ENCODE measurements at regions not wholly inside any gene's neighbourhood (a gene's known extent, or its start where the extent isn't known, plus 50 kb on each side); places are given as distances from the start of the nearest gene placed in this dataset.

DNA sequence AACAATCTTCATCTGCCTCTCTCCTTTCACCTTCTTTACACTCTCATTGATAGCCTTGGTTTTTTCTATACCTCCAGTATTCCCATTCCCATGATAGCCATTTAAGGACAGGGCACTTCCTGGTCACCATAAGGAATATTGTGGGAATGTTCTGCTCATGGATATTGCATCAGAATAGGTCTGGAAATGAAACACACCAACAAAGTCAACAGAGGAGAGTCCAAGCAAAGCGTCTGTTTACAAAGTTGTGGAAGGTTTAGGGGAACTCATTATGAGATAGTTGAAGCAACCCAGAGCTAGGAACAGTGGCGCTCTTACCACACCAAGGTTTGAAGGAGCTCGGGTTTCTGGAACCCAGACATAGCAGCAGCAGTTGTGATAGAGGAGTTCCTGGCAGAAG, 150.3 kb upstream of the TNP1 start:
- intact Hi-C loops (cut with DNase I; ENCODE audit: low total_unique reads), result no loop called here

GRCh38 chr2:217008794-217009193, 148.9 kb upstream of the TNP1 start:
- H3K4me1 ChIP-seq, result peaks cover 0 to 7% (median 0%) of the 10 kb centered on the region in 4 donors
- 45 to 74% (median 49%) methylated on average over 2 of the region's 2 CpGs for WGBS, 5 donors
- TF ChIP-seq POLR2AphosphoS5 (IDR thresholded peaks at IDR 0.05) (no peak), EP300 (IDR thresholded peaks at IDR 0.05) (no peak), POLR2A (IDR thresholded peaks at IDR 0.05) (no peak)
- TF ChIP-seq, protein P1, sequence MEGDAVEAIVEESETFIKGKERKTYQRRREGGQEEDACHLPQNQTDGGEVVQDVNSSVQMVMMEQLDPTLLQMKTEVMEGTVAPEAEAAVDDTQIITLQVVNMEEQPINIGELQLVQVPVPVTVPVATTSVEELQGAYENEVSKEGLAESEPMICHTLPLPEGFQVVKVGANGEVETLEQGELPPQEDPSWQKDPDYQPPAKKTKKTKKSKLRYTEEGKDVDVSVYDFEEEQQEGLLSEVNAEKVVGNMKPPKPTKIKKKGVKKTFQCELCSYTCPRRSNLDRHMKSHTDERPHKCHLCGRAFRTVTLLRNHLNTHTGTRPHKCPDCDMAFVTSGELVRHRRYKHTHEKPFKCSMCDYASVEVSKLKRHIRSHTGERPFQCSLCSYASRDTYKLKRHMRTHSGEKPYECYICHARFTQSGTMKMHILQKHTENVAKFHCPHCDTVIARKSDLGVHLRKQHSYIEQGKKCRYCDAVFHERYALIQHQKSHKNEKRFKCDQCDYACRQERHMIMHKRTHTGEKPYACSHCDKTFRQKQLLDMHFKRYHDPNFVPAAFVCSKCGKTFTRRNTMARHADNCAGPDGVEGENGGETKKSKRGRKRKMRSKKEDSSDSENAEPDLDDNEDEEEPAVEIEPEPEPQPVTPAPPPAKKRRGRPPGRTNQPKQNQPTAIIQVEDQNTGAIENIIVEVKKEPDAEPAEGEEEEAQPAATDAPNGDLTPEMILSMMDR (IDR thresholded peaks at IDR 0.05), result no peak

More for the DNA sequence above, 150.3 kb upstream of the TNP1 start:
- no peaks in the 10 kb centered on the region for H3K36me3 ChIP-seq
- H3K4me1 ChIP-seq, result peaks cover 0 to 7% (median 0%) of the 10 kb centered on the region in 4 donors
- no peak for TF ChIP-seq POLR2A (IDR thresholded peaks at IDR 0.05)
- peak in 1 of 3 donors; percentile 31 for TF ChIP-seq POLR2AphosphoS5 (IDR thresholded peaks at IDR 0.05)
- TF ChIP-seq, protein P1 (IDR thresholded peaks at IDR 0.05), result no peak
- TF ChIP-seq EP300 (IDR thresholded peaks at IDR 0.05), result no peak
- DNase-seq, result no peak
- H3K4me3 ChIP-seq, result no peak overlapping the region
- H3K27ac ChIP-seq, result no peak overlapping the region
- no peaks in the 10 kb centered on the region for H3K27me3 ChIP-seq
- 59 to 82% (median 69%) methylated on average over 3 of the region's 3 CpGs for WGBS, 5 donors
- H3K9me3 ChIP-seq, result no peaks in the 10 kb centered on the region

GRCh38 chr2:217006217-217006616, 146.4 kb upstream of the TNP1 start:
- Histone ChIP-seq H3K36me3 (no peaks in the 10 kb centered on the region), H3K27me3 (no peaks in the 10 kb centered on the region), H3K4me3 (no peak overlapping the region), H3K9me3 (no peaks in the 10 kb centered on the region), H3K4me1 (peaks cover 0 to 7% (median 0%) of the 10 kb centered on the region in 4 donors), H3K27ac (no peak overlapping the region)
- intact Hi-C loops (cut with DNase I; ENCODE audit: low total_unique reads), result no loop called here
- DNase-seq, result no peak
- 55 to 76% (median 69%) methylated on average over 3 of the region's 3 CpGs for WGBS, 5 donors
- TF ChIP-seq EP300 (IDR thresholded peaks at IDR 0.05) (no peak), POLR2A (IDR thresholded peaks at IDR 0.05) (no peak), POLR2AphosphoS5 (IDR thresholded peaks at IDR 0.05) (no peak)
- TF ChIP-seq, protein P1 (IDR thresholded peaks at IDR 0.05), result no peak

More at GRCh38 chr2:217008794-217009193, 148.9 kb upstream of the TNP1 start:
- Histone ChIP-seq H3K27ac (no peak overlapping the region), H3K27me3 (no peaks in the 10 kb centered on the region), H3K9me3 (no peaks in the 10 kb centered on the region), H3K36me3 (no peaks in the 10 kb centered on the region), H3K4me3 (no peak overlapping the region)
- intact Hi-C loops (cut with DNase I; ENCODE audit: low total_unique reads), result no loop called here
- DNase-seq, result peak in 1 of 2 donors; percentile 45

GRCh38 chr2:217004656-217005055, 144.8 kb upstream of the TNP1 start:
- 57 to 65% (median 59%) methylated on average over 3 of the region's 3 CpGs for WGBS, 5 donors
- Histone ChIP-seq H3K36me3 (no peaks in the 10 kb centered on the region), H3K27me3 (no peaks in the 10 kb centered on the region), H3K4me3 (no peak overlapping the region), H3K4me1 (no peaks in the 10 kb centered on the region), H3K27ac (no peak overlapping the region), H3K9me3 (no peaks in the 10 kb centered on the region)
- no peak for DNase-seq
- TF ChIP-seq, protein P1 (IDR thresholded peaks at IDR 0.05), result no peak
- TF ChIP-seq POLR2AphosphoS5 (IDR thresholded peaks at IDR 0.05), result no peak
- TF ChIP-seq POLR2A (IDR thresholded peaks at IDR 0.05), result no peak
- no peak for TF ChIP-seq EP300 (IDR thresholded peaks at IDR 0.05)
- intact Hi-C loops (cut with DNase I; ENCODE audit: low total_unique reads), result no loop called here
